Esophagus squamous epithelium (tissue), 5 donors: ENCODE measurements at regions not wholly inside any gene's neighbourhood (a gene's known extent, or its start where the extent isn't known, plus 50 kb on each side); places are given as distances from the start of the nearest gene placed in this dataset.

Experiments used
- DNase-seq: peaks from one replicate; lab custom pipeline; 2025; lab: John Stamatoyannopoulos, UW
- H3K27ac ChIP-seq, 4 donors: fragments of 200-600 bp; sonication (generic); one replicate each; pipeline ENCODE4 v1.5.1; 2016 to 2019; ENCODE audit warnings: mild to moderate bottlenecking in 1 of 4
- H3K27me3 ChIP-seq, 4 donors: fragments of 200-600 bp; sonication (generic); 1 replicate in 3 of 4; 2 replicates in 1 of 4; pipeline versions ENCODE4 v1.5.1 to v1.6.0; 2017 to 2021; ENCODE audit warnings: antibody characterized with exemption in 1 of 4
- H3K36me3 ChIP-seq, 3 donors: fragments of 200-600 bp; sonication (generic); one replicate each; pipeline ENCODE4 v1.5.1; 2016 to 2019
- H3K4me1 ChIP-seq, 3 donors: fragments of 200-600 bp; sonication (generic); one replicate each; pipeline ENCODE4 v1.5.1; 2017 to 2019
- H3K4me3 ChIP-seq, 4 donors: fragments of 200-600 bp; sonication (generic); 1 replicate in 3 of 4; 2 replicates in 1 of 4; pipeline ENCODE4 v1.5.1; 2016 to 2019; ENCODE audit warnings: mild to moderate bottlenecking in 2 of 4, moderate library complexity in 1 of 4
- H3K9me3 ChIP-seq, 3 donors: fragments of 200-600 bp; sonication (generic); one replicate each; pipeline ENCODE4 v1.5.1; 2016 to 2019
- CTCF ChIP-seq, 6 experiments: fragments of 450-650 bp in 4 of 6; fragments of 200-600 bp in 2 of 6; sonication (generic) in 2 of 6; IDR thresholded peaks; one replicate each; pipeline ENCODE4 v1.5.1; 2016 to 2019; ENCODE audit warnings: antibody characterized with exemption in 6 of 6, mild to moderate bottlenecking in 4 of 6, moderate library complexity in 4 of 6
- POLR2A ChIP-seq, 4 donors: fragments of 450-650 bp; IDR thresholded peaks; one replicate each; pipeline ENCODE4 v1.6.1; 2017; ENCODE audit warnings: antibody characterized with exemption in 4 of 4, mild to moderate bottlenecking in 4 of 4, moderate library complexity in 3 of 4
- WGBS, 2 donors: methylation state at CpG; one replicate each; pipeline ENCODE4 v1.1.5; 2018; 5-methylcytosine and 5-hydroxymethylcytosine counted together
- intact Hi-C: fragments of 100-400 bp; cut with DNase I; formaldehyde crosslinking; loops from one replicate; pipeline ENCODE4 v1.15.0; 2022
- donor health status: DM: yes; HTN: yes; CAD: no.

GRCh38 chr13:68736961-68737360 lies 1370.7 kb upstream of the ATXN8OS start:
- H3K4me3 ChIP-seq = no peak overlapping the region
- DNase-seq = no peak
- intact Hi-C loops = no loop called here
- no peaks in the 10 kb centered on the region for H3K9me3 ChIP-seq
- no peaks in the 10 kb centered on the region for H3K36me3 ChIP-seq
- TF ChIP-seq CTCF (IDR thresholded peaks at IDR 0.05) (no peak), POLR2A (IDR thresholded peaks at IDR 0.05) (no peak)
- 28 to 35% methylated on average over 2 of the region's 2 CpGs for WGBS, 2 donors
- no peak overlapping the region for H3K27ac ChIP-seq
- no peaks in the 10 kb centered on the region for H3K27me3 ChIP-seq
- H3K4me1 ChIP-seq = no peaks in the 10 kb centered on the region

GRCh38 chr13:68727798-68728197 lies 1379.8 kb upstream of the ATXN8OS start:
- Histone ChIP-seq H3K4me1 (no peaks in the 10 kb centered on the region), H3K27me3 (no peaks in the 10 kb centered on the region), H3K4me3 (no peak overlapping the region), H3K27ac (no peak overlapping the region), H3K9me3 (peaks cover 0 to 6% (median 0%) of the 10 kb centered on the region in 3 donors), H3K36me3 (no peaks in the 10 kb centered on the region)
- intact Hi-C loops = no loop called here
- TF ChIP-seq CTCF (IDR thresholded peaks at IDR 0.05) (no peak), POLR2A (IDR thresholded peaks at IDR 0.05) (no peak)
- WGBS, 2 donors = 35 to 37% methylated on average over 4 of the region's 4 CpGs
- no peak for DNase-seq

- Histone ChIP-seq H3K27me3 (no peaks in the 10 kb centered on the region), H3K36me3 (no peaks in the 10 kb centered on the region), H3K27ac (no peak overlapping the region), H3K4me3 (no peak overlapping the region), H3K9me3 (peaks cover 0 to 6% (median 0%) of the 10 kb centered on the region in 3 donors), H3K4me1 (no peaks in the 10 kb centered on the region)
- TF ChIP-seq POLR2A (IDR thresholded peaks at IDR 0.05) (no peak), CTCF (IDR thresholded peaks at IDR 0.05) (no peak)
- intact Hi-C loops = no loop called here
- DNase-seq = no peak
- 86 to 93% methylated on average over 1 of the region's 1 CpG for WGBS, 2 donors
Observed at GRCh38 chr13:68727165-68727564, 1380.5 kb upstream of the ATXN8OS start.

- Histone ChIP-seq H3K36me3 (no peaks in the 10 kb centered on the region), H3K4me1 (no peaks in the 10 kb centered on the region), H3K4me3 (no peak overlapping the region), H3K27me3 (no peaks in the 10 kb centered on the region), H3K9me3 (no peaks in the 10 kb centered on the region), H3K27ac (no peak overlapping the region)
- no peak for DNase-seq
- WGBS, 2 donors = 79 to 81% methylated on average over 3 of the region's 3 CpGs
- intact Hi-C loops = no loop called here
- TF ChIP-seq POLR2A (IDR thresholded peaks at IDR 0.05) = no peak
- TF ChIP-seq CTCF (IDR thresholded peaks at IDR 0.05) = no peak
Observed at GRCh38 chr13:68719815-68720214, 1387.8 kb upstream of the ATXN8OS start.

GRCh38 chr13:68715651-68716050 lies 1392.0 kb upstream of the ATXN8OS start:
- H3K27ac ChIP-seq = no peak overlapping the region
- intact Hi-C loops = no loop called here
- no peak for DNase-seq
- no peak overlapping the region for H3K4me3 ChIP-seq
- H3K9me3 ChIP-seq = peaks cover 0 to 11% (median 0%) of the 10 kb centered on the region in 3 donors
- H3K27me3 ChIP-seq = no peaks in the 10 kb centered on the region
- TF ChIP-seq POLR2A (IDR thresholded peaks at IDR 0.05) = no peak
- no peak for TF ChIP-seq CTCF (IDR thresholded peaks at IDR 0.05)
- no peaks in the 10 kb centered on the region for H3K4me1 ChIP-seq
- WGBS, 2 donors = 32 to 54% methylated on average over 2 of the region's 2 CpGs
- H3K36me3 ChIP-seq = no peaks in the 10 kb centered on the region
